Colonic mucosa (tissue), 4 donors: ENCODE measurements at regions not wholly inside any gene's neighbourhood (a gene's known extent, or its start where the extent isn't known, plus 50 kb on each side); places are given as distances from the start of the nearest gene placed in this dataset.

Source experiments
- DNase-seq: peaks from one replicate; pipeline ENCODE4 v3.0.0-alpha.2; 2020
- H3K27ac ChIP-seq: fragments of 200-600 bp; one replicate; pipeline ENCODE4 v1.8.0; 2021
- H3K27me3 ChIP-seq: fragments of 200-600 bp; one replicate; pipeline ENCODE4 v1.8.0; 2021
- H3K36me3 ChIP-seq: fragments of 200-600 bp; one replicate; pipeline ENCODE4 v1.8.0; 2021
- H3K4me1 ChIP-seq: fragments of 200-600 bp; one replicate; pipeline ENCODE4 v1.8.0; 2021; ENCODE audit warnings: mild to moderate bottlenecking
- H3K4me3 ChIP-seq: fragments of 200-600 bp; one replicate; pipeline ENCODE4 v1.8.0; 2021
- H3K9ac ChIP-seq, 2 donors: one replicate each; pipeline ENCODE4 v1.7.0; 2013; ENCODE audit warnings: control low read depth in 2 of 2, low read depth in 2 of 2, low read length in 2 of 2
- H3K9me3 ChIP-seq: fragments of 200-600 bp; one replicate; pipeline ENCODE4 v1.8.0; 2021
- intact Hi-C: fragments of 100-400 bp; cut with DNase I; formaldehyde crosslinking; loops from one replicate; pipeline ENCODE4 v1.14.1; 2022
- TF ChIP-seq, protein P1 (sequence below): fragments of 200-600 bp; IDR thresholded peaks from one replicate; pipeline ENCODE4 v1.8.0; 2022; ENCODE audit warnings: antibody characterized with exemption, mild to moderate bottlenecking
- donor health status: healthy.
- donor health status: DM: no; HTN: no; CAD: no.
- donor health status: DM: no; HTN: no; CAD: no.

DNA sequence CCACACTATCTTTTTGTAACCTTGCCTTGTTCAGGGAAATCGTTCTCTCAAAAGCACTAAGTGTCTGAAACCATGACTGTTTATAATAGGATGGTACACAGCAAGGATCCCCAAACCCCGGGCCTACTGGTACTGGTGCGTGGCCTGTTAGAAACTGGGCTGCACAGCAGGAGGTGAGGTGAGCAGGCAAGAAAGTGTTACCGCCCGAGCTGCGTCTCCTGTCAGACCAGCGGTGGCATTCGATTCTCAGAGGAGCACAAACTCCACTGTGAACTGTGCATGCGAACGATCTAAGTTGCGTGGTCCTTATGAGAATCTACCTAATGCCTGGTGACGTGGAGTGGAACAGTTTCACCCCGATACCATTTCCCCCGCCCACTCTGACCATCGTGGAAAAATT, 81.8 kb upstream of the KCNJ3 start:
- Histone ChIP-seq H3K27ac (no peak overlapping the region), H3K9me3 (no peaks in the 10 kb centered on the region), H3K9ac (no peak overlapping the region), H3K36me3 (no peaks in the 10 kb centered on the region), H3K27me3 (no peaks in the 10 kb centered on the region), H3K4me3 (no peak overlapping the region), H3K4me1 (no peaks in the 10 kb centered on the region)
- TF ChIP-seq, protein P1, sequence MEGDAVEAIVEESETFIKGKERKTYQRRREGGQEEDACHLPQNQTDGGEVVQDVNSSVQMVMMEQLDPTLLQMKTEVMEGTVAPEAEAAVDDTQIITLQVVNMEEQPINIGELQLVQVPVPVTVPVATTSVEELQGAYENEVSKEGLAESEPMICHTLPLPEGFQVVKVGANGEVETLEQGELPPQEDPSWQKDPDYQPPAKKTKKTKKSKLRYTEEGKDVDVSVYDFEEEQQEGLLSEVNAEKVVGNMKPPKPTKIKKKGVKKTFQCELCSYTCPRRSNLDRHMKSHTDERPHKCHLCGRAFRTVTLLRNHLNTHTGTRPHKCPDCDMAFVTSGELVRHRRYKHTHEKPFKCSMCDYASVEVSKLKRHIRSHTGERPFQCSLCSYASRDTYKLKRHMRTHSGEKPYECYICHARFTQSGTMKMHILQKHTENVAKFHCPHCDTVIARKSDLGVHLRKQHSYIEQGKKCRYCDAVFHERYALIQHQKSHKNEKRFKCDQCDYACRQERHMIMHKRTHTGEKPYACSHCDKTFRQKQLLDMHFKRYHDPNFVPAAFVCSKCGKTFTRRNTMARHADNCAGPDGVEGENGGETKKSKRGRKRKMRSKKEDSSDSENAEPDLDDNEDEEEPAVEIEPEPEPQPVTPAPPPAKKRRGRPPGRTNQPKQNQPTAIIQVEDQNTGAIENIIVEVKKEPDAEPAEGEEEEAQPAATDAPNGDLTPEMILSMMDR, result no peak
- no peak for DNase-seq
- intact Hi-C loops, result no loop called here

DNA sequence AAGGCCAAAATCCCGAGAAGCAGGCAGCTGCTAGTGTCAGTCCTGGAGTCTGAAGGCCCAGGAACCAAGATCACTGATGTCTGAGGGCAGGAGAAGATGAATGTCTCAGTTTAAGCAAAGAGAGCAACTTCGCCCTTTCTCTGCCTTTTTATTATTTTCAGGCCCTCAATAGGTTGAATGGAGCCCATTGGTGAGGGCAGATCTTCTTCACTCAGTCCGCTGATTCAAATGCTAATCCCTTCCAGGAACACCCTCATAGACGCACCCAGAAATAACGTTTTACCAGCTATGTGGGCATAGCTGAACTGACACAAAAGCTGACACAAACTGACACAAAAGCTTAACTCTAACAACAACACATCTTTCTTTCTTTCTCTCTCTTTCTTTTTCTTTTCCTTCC, 78.0 kb upstream of the KCNJ3 start:
- TF ChIP-seq, protein P1, result no peak
- no peak for DNase-seq
- Histone ChIP-seq H3K27me3 (no peaks in the 10 kb centered on the region), H3K4me3 (no peak overlapping the region), H3K4me1 (no peaks in the 10 kb centered on the region), H3K27ac (no peak overlapping the region), H3K9ac (no peak overlapping the region), H3K36me3 (no peaks in the 10 kb centered on the region), H3K9me3 (no peaks in the 10 kb centered on the region)
- intact Hi-C loops, result loop anchor here (10.0 kb wide), 1 partner anchor 594 kb away; no protein-coding TSS in a partner anchor

DNA sequence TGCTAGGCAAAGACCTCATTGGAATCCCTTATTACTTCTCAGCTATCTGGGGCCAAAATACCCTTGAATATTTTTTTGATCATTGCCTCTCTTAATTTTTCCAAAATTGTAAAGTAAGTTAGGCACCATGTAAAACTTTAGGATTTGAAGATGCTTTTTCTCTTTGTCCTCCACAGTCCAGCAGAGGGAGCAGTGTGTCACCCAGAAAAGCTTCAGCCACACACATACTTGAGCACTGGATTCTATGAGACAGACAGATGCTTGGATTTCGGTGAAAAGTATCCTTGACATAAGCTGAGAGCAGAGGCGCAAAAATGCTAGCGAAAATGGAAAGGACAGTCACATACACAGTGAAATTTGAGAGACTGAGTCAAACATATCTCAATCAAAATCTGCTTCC, 74.7 kb upstream of the KCNJ3 start:
- intact Hi-C loops, result loop anchor here (10.0 kb wide), 1 partner anchor 591 kb away; no protein-coding TSS in a partner anchor
- Histone ChIP-seq H3K27me3 (no peaks in the 10 kb centered on the region), H3K27ac (no peak overlapping the region), H3K9ac (no peak overlapping the region), H3K9me3 (no peaks in the 10 kb centered on the region), H3K36me3 (no peaks in the 10 kb centered on the region), H3K4me1 (no peaks in the 10 kb centered on the region), H3K4me3 (no peak overlapping the region)
- DNase-seq, result peak; percentile 22
- TF ChIP-seq, protein P1, result peak; percentile 41

- Histone ChIP-seq H3K9ac (no peak overlapping the region), H3K9me3 (no peaks in the 10 kb centered on the region), H3K4me1 (no peaks in the 10 kb centered on the region), H3K36me3 (no peaks in the 10 kb centered on the region), H3K27me3 (no peaks in the 10 kb centered on the region), H3K27ac (no peak overlapping the region), H3K4me3 (no peak overlapping the region)
- TF ChIP-seq, protein P1, result no peak
- intact Hi-C loops, result no loop called here
- no peak for DNase-seq
These were observed 61.0 kb upstream of the KCNJ3 start for GRCh38 chr2:154637456-154637855.

DNA sequence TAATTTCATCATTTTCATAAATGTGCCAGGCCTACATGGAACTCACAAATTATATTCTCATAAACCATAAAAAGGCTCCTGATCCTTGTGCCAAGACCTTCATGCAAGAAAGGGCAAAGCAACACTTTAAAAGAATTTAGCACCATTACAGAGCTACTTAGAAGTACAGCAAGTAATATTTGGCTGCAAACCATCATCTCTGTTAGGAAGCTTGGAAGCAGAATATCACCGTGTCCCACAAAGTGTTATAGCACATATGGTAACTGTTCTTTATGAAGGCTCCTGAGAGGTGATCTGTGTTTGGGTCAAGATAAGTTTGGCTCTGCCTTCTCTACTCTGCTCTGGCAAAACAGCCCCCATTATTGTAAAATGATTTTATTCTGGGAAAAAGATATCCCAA, 59.7 kb upstream of the KCNJ3 start:
- H3K27ac ChIP-seq, result no peak overlapping the region
- no peak overlapping the region for H3K9ac ChIP-seq
- H3K4me3 ChIP-seq, result no peak overlapping the region
- no peaks in the 10 kb centered on the region for H3K36me3 ChIP-seq
- no peaks in the 10 kb centered on the region for H3K9me3 ChIP-seq
- TF ChIP-seq, protein P1, result no peak
- no peaks in the 10 kb centered on the region for H3K4me1 ChIP-seq
- DNase-seq, result no peak
- H3K27me3 ChIP-seq, result no peaks in the 10 kb centered on the region
- intact Hi-C loops, result no loop called here

DNA sequence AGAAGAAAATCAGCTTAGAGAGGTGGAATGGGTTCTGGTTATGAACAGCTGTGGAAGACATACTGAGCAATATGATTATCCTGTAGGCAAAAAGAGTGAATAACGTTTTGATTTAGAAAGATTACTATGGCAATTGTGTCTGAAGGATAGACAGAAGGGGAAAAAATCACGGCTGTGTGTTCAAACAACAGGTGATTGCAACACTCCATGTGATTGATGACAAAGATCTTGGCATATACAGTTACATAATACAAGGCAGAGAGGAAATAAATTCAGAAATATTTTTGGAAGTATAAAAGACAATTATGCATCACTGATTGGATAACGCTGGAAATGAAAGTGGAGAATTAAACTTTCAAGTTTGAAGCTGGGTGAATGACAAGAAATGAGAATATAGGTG, 58.5 kb upstream of the KCNJ3 start:
- DNase-seq, result no peak
- intact Hi-C loops, result no loop called here
- no peaks in the 10 kb centered on the region for H3K9me3 ChIP-seq
- no peaks in the 10 kb centered on the region for H3K36me3 ChIP-seq
- no peak overlapping the region for H3K4me3 ChIP-seq
- no peaks in the 10 kb centered on the region for H3K4me1 ChIP-seq
- H3K27me3 ChIP-seq, result no peaks in the 10 kb centered on the region
- H3K27ac ChIP-seq, result no peak overlapping the region
- no peak overlapping the region for H3K9ac ChIP-seq
- TF ChIP-seq, protein P1, result no peak
